KMS-11 (cell line): ENCODE measurements at regions not wholly inside any gene's neighbourhood (a gene's known extent, or its start where the extent isn't known, plus 50 kb on each side); places are given as distances from the start of the nearest gene placed in this dataset.

Experiments used
- H2AFZ ChIP-seq: fragments of 200-600 bp; sonication (generic); 2 replicates; pipeline ENCODE4 v1.6.1; 2016; ENCODE audit warnings: antibody characterized with exemption, mixed run types, low read depth
- H3K27ac ChIP-seq: fragments of 200-600 bp; sonication (generic); 2 replicates; pipeline ENCODE4 v1.6.1; 2016; ENCODE audit warnings: mild to moderate bottlenecking, mixed run types
- H3K27me3 ChIP-seq: fragments of 200-600 bp; sonication (generic); 2 replicates; pipeline ENCODE4 v1.6.1; 2017; ENCODE audit warnings: mild to moderate bottlenecking, low read depth, mixed run types, moderate library complexity; ENCODE audit not compliant: insufficient read depth
- H3K36me3 ChIP-seq: fragments of 200-600 bp; sonication (generic); 2 replicates; pipeline ENCODE4 v1.6.1; 2017; ENCODE audit warnings: mild to moderate bottlenecking, mixed run types; ENCODE audit not compliant: insufficient read depth
- H3K4me1 ChIP-seq: fragments of 200-600 bp; sonication (generic); 2 replicates; pipeline ENCODE4 v1.6.1; 2016; ENCODE audit warnings: mild to moderate bottlenecking, low read depth, mixed run types; ENCODE audit not compliant: poor library complexity, severe bottlenecking
- H3K4me2 ChIP-seq: fragments of 200-600 bp; sonication (generic); 2 replicates; pipeline ENCODE4 v1.7.0; 2016; ENCODE audit warnings: mild to moderate bottlenecking, mixed run types
- H3K4me3 ChIP-seq: fragments of 200-600 bp; sonication (generic); IDR thresholded peaks from 2 replicates; pipeline ENCODE4 v1.6.1; 2017; ENCODE audit warnings: low read depth, low read length, mixed read lengths; ENCODE audit not compliant: insufficient read depth
- H3K79me2 ChIP-seq: fragments of 200-600 bp; sonication (generic); 2 replicates; pipeline ENCODE4 v1.6.1; 2016; ENCODE audit warnings: low read depth, mixed run types; ENCODE audit not compliant: insufficient read depth
- H3K9ac ChIP-seq: fragments of 200-600 bp; sonication (generic); 2 replicates; pipeline ENCODE4 v1.6.1; 2016; ENCODE audit warnings: mild to moderate bottlenecking, mixed run types
- H4K20me1 ChIP-seq: fragments of 200-600 bp; sonication (generic); 2 replicates; pipeline ENCODE4 v1.6.1; 2016; ENCODE audit warnings: mild to moderate bottlenecking, mixed run types; ENCODE audit not compliant: insufficient read depth
- CTCF ChIP-seq: fragments of 200-600 bp; sonication (generic); conservative IDR thresholded peaks from 2 replicates; pipeline ENCODE4 v1.6.1; 2017; ENCODE audit warnings: low read depth, mild to moderate bottlenecking, antibody characterized with exemption, low read length, moderate library complexity, mixed read lengths

GRCh38 chr21:18937337-18937736, 533.8 kb upstream of the TMPRSS15 start:
- Histone ChIP-seq H3K36me3 (no peaks in the 10 kb centered on the region), H3K4me2 (no peak overlapping the region), H2AFZ (no peak overlapping the region), H3K9ac (no peak overlapping the region), H3K27ac (no peak overlapping the region), H3K79me2 (no peaks in the 10 kb centered on the region), H3K4me1 (no peaks in the 10 kb centered on the region), H4K20me1 (no peaks in the 10 kb centered on the region), H3K4me3 (no peak overlapping the region), H3K27me3 (no peaks in the 10 kb centered on the region)
- no peak for TF ChIP-seq CTCF

DNA sequence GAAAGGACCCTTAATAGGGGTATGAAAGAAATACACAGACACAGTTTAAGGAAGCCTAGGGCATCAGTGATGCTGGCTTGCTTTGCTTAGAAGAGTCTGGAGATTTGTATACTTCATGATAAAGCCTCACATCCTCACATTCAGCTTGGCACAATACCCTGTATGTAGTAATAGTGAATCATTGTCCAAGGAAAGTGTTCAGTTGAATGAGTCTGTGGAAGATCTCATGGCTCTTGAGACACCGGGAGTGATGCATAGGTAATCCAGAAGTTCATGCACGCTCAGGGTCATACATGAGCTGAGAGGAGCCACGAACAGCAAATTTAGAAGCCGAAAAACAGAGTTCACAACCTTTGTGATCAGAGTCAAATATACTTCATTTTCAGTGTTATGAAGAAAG, 537.2 kb upstream of the TMPRSS15 start:
- Histone ChIP-seq H3K27ac (no peak overlapping the region), H3K4me2 (no peak overlapping the region), H3K79me2 (no peaks in the 10 kb centered on the region), H4K20me1 (no peaks in the 10 kb centered on the region), H3K4me1 (no peaks in the 10 kb centered on the region), H3K9ac (no peak overlapping the region), H2AFZ (no peak overlapping the region), H3K36me3 (no peaks in the 10 kb centered on the region), H3K4me3 (no peak overlapping the region), H3K27me3 (no peaks in the 10 kb centered on the region)
- TF ChIP-seq CTCF = no peak

GRCh38 chr21:18950045-18950740, 546.6 kb upstream of the TMPRSS15 start:
- Histone ChIP-seq H3K27ac (no peak overlapping the region), H3K79me2 (no peaks in the 10 kb centered on the region), H3K4me1 (peaks cover 9% of the 10 kb centered on the region), H2AFZ (no peak overlapping the region), H3K36me3 (no peaks in the 10 kb centered on the region), H3K4me2 (no peak overlapping the region), H3K9ac (no peak overlapping the region), H3K4me3 (no peak overlapping the region), H3K27me3 (no peaks in the 10 kb centered on the region), H4K20me1 (no peaks in the 10 kb centered on the region)
- no peak for TF ChIP-seq CTCF

GRCh38 chr21:18951271-18952038, 547.9 kb upstream of the TMPRSS15 start:
- Histone ChIP-seq H3K36me3 (no peaks in the 10 kb centered on the region; the same call in 1 of the 2 replicates), H3K4me1 (peaks cover 9% of the 10 kb centered on the region), H2AFZ (no peak overlapping the region), H3K4me2 (no peak overlapping the region), H3K9ac (no peak overlapping the region), H3K79me2 (no peaks in the 10 kb centered on the region), H3K27me3 (no peaks in the 10 kb centered on the region), H3K4me3 (no peak overlapping the region), H3K27ac (no peak overlapping the region), H4K20me1 (no peaks in the 10 kb centered on the region)
- TF ChIP-seq CTCF = peak; percentile 64
